Hematopoietic multipotent progenitor cell treated with erythropoietin and hydrocortisone succinate and interleukin-3 and kit ligand, for 6 days (in vitro differentiated cells): ENCODE measurements at regions not wholly inside any gene's neighbourhood (a gene's known extent, or its start where the extent isn't known, plus 50 kb on each side); places are given as distances from the start of the nearest gene placed in this dataset.

Source experiments
- DNase-seq: peaks from one replicate; pipeline ENCODE4 v3.0.0-alpha.2; 2015

GRCh38 chr18:24992491-24992890 lies 359.5 kb downstream of the ZNF521 start:
- DNase-seq: no peak

- no peak for DNase-seq
These were observed 358.3 kb downstream of the ZNF521 start for GRCh38 chr18:24993628-24994027.

- DNase-seq: no peak
These were observed 356.9 kb downstream of the ZNF521 start for GRCh38 chr18:24995056-24995455.

GRCh38 chr18:24995755-24996154 lies 356.2 kb downstream of the ZNF521 start:
- no peak for DNase-seq

GRCh38 chr18:24999650-25000267 lies 352.2 kb downstream of the ZNF521 start:
- no peak for DNase-seq

GRCh38 chr18:25001803-25002202 lies 350.2 kb downstream of the ZNF521 start:
- no peak for DNase-seq

GRCh38 chr18:25005541-25006403 lies 346.2 kb downstream of the ZNF521 start:
- DNase-seq: no peak

GRCh38 chr18:25010623-25011374 lies 341.2 kb downstream of the ZNF521 start:
- no peak for DNase-seq
